ENCODE measurements at regions not wholly inside any gene's neighbourhood (a gene's known extent, or its start where the extent isn't known, plus 50 kb on each side); places are given as distances from the start of the nearest gene placed in this dataset.

DNA sequence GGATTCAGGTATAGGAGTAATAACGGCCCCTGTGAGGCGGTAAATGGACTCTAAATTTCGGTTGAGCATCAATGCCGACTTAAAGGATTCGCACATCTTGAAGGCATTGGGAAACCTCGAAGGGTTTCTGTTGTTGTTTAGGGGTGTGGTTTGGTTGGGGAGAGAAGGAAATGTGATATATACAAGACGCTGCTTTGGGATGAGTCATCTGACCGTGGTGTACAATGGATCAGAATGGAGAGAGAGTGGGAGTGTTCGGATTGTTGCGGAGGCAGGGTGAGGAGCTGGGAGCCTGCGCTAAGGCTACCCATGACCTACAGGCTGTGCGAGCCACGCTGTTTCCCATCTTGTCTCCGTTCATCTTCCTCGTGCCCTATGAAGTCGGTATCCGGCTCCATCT lies 60.4 kb upstream of the ERCC6L2 start:
- Histone ChIP-seq H3K9me3 (ENCODE audit: low read depth) (no peaks in the 10 kb centered on the region), H3K4me3 (no peak overlapping the region), H3K36me3 (replicated peaks; ENCODE audit: insufficient read depth, low read depth) (no peaks in the 10 kb centered on the region), H3K27ac (no peak overlapping the region), H3K4me2 (no peak overlapping the region), H4K20me1 (ENCODE audit: insufficient read depth, poor library complexity, severe bottlenecking) (no peaks in the 10 kb centered on the region), H3K27me3 (no peaks in the 10 kb centered on the region), H3K79me2 (no peaks in the 10 kb centered on the region), H3K4me1 (ENCODE audit: insufficient read depth) (peaks cover 4% of the 10 kb centered on the region), H3K9me2 (replicated peaks; ENCODE audit: insufficient read depth) (no peaks in the 10 kb centered on the region), H2AFZ (no peak overlapping the region)
- DNase-seq (ENCODE audit: low spot score) = peak; percentile 23
- TF ChIP-seq EZH2phosphoT487 (IDR thresholded peaks at IDR 0.05; ENCODE audit: low read depth, severe bottlenecking, unreplicated experiment) = no peak
- TF ChIP-seq EZH2 (IDR thresholded peaks at IDR 0.05; ENCODE audit: borderline replicate concordance) = no peak
- TF ChIP-seq, protein P1, sequence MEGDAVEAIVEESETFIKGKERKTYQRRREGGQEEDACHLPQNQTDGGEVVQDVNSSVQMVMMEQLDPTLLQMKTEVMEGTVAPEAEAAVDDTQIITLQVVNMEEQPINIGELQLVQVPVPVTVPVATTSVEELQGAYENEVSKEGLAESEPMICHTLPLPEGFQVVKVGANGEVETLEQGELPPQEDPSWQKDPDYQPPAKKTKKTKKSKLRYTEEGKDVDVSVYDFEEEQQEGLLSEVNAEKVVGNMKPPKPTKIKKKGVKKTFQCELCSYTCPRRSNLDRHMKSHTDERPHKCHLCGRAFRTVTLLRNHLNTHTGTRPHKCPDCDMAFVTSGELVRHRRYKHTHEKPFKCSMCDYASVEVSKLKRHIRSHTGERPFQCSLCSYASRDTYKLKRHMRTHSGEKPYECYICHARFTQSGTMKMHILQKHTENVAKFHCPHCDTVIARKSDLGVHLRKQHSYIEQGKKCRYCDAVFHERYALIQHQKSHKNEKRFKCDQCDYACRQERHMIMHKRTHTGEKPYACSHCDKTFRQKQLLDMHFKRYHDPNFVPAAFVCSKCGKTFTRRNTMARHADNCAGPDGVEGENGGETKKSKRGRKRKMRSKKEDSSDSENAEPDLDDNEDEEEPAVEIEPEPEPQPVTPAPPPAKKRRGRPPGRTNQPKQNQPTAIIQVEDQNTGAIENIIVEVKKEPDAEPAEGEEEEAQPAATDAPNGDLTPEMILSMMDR (IDR thresholded peaks at IDR 0.05; ENCODE audit: poor library complexity) = no peak
- WGBS (ENCODE audit: low lambda C conversion rate, missing lambda C conversion rate) = 80% methylated on average over 17 of the region's 17 CpGs

DNA sequence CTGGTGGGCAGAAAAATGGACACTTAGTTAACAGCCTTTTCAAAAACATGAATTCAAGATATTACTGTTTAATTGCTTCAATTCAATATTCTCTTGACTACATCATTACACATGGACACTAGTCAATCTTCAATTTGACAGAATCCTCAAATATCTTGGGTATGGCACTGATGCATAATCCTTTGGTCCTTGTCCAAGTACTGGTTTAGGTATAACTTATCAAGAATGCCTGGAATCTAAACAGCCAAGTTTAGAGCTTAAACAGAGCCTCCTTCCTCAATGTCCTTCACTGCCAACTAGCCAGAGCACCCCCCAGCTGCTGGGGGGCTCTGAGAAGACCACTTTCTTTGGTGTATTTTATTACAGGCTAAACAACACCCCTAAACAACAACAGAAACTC lies 61.6 kb upstream of the ERCC6L2 start:
- Histone ChIP-seq H2AFZ (no peak overlapping the region), H3K27ac (no peak overlapping the region), H3K9me2 (replicated peaks; ENCODE audit: insufficient read depth) (no peaks in the 10 kb centered on the region), H3K4me3 (no peak overlapping the region), H3K79me2 (no peaks in the 10 kb centered on the region), H3K9me3 (ENCODE audit: low read depth) (no peaks in the 10 kb centered on the region), H3K4me2 (no peak overlapping the region), H3K4me1 (ENCODE audit: insufficient read depth) (no peaks in the 10 kb centered on the region), H3K36me3 (replicated peaks; ENCODE audit: insufficient read depth, low read depth) (no peaks in the 10 kb centered on the region), H3K27me3 (no peaks in the 10 kb centered on the region), H4K20me1 (ENCODE audit: insufficient read depth, poor library complexity, severe bottlenecking) (no peaks in the 10 kb centered on the region)
- no peak for DNase-seq (ENCODE audit: low spot score)
- no peak for TF ChIP-seq EZH2 (IDR thresholded peaks at IDR 0.05; ENCODE audit: borderline replicate concordance)
- TF ChIP-seq, protein P1 (IDR thresholded peaks at IDR 0.05; ENCODE audit: poor library complexity) = no peak
- no peak for TF ChIP-seq EZH2phosphoT487 (IDR thresholded peaks at IDR 0.05; ENCODE audit: low read depth, severe bottlenecking, unreplicated experiment)

DNA sequence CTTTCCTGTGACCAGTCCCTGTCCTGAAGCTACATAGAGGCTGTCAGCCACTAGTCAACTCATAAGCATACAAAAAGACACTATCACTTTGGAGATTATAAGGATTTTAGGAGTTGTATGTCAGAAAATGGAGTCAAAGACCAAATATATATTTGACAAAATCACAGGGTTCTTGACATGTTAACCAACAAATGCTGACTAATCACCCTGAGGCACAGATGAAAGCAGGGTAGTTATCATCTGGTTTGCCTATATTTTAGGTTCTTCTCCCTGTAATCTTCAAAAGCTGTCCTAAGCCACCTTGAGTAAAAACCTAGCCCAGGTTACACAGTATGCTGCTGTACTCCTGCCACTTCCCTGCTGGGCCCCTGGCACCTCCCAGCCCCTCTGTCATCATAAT lies 64.7 kb upstream of the ERCC6L2 start:
- Histone ChIP-seq H4K20me1 (ENCODE audit: insufficient read depth, poor library complexity, severe bottlenecking) (no peaks in the 10 kb centered on the region), H3K9me2 (replicated peaks; ENCODE audit: insufficient read depth) (no peaks in the 10 kb centered on the region), H3K36me3 (replicated peaks; ENCODE audit: insufficient read depth, low read depth) (no peaks in the 10 kb centered on the region), H3K4me3 (no peak overlapping the region), H3K27ac (no peak overlapping the region), H3K4me1 (ENCODE audit: insufficient read depth) (peaks cover 20% of the 10 kb centered on the region), H3K79me2 (no peaks in the 10 kb centered on the region), H3K27me3 (no peaks in the 10 kb centered on the region), H3K4me2 (no peak overlapping the region), H3K9me3 (ENCODE audit: low read depth) (no peaks in the 10 kb centered on the region), H2AFZ (no peak overlapping the region)
- no peak for DNase-seq (ENCODE audit: low spot score)
- TF ChIP-seq EZH2phosphoT487 (IDR thresholded peaks at IDR 0.05; ENCODE audit: low read depth, severe bottlenecking, unreplicated experiment) = no peak

DNA sequence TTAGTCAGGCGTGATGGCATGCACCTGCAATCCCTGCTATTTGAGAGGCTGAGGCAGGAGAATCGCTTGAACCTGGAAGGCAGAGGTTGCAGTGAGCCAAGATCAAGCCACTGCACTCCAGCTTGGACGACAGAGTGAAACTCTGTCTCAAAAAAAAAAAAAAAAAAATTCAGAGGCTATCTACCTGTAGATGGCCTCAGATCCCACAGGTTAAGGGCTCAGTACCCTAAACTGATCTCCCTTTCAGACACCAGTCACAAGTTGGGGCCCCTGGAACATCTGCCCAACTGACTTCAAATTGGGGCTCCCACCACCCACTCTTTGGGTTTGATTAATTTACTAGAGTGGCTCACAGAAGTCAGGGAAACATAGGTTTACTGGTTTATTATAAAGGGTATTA lies 65.4 kb upstream of the ERCC6L2 start:
- no peak overlapping the region for H3K27ac ChIP-seq
- WGBS (ENCODE audit: low lambda C conversion rate, missing lambda C conversion rate) = 69% methylated on average over 3 of the region's 3 CpGs

More for the DNA sequence above, 65.4 kb upstream of the ERCC6L2 start:
- Histone ChIP-seq H4K20me1 (ENCODE audit: insufficient read depth, poor library complexity, severe bottlenecking) (no peaks in the 10 kb centered on the region), H3K4me3 (no peak overlapping the region), H3K36me3 (replicated peaks; ENCODE audit: insufficient read depth, low read depth) (no peaks in the 10 kb centered on the region), H3K79me2 (no peaks in the 10 kb centered on the region), H2AFZ (no peak overlapping the region), H3K9me2 (replicated peaks; ENCODE audit: insufficient read depth) (no peaks in the 10 kb centered on the region), H3K9me3 (ENCODE audit: low read depth) (no peaks in the 10 kb centered on the region), H3K27me3 (no peaks in the 10 kb centered on the region), H3K4me1 (ENCODE audit: insufficient read depth) (peaks cover 20% of the 10 kb centered on the region), H3K4me2 (no peak overlapping the region)
- no peak for TF ChIP-seq EZH2 (IDR thresholded peaks at IDR 0.05; ENCODE audit: borderline replicate concordance)
- no peak for TF ChIP-seq EZH2phosphoT487 (IDR thresholded peaks at IDR 0.05; ENCODE audit: low read depth, severe bottlenecking, unreplicated experiment)
- TF ChIP-seq, protein P1 (IDR thresholded peaks at IDR 0.05; ENCODE audit: poor library complexity) = no peak
- DNase-seq (ENCODE audit: low spot score) = no peak
